ENCODE measurements at regions not wholly inside any gene's neighbourhood (a gene's known extent, or its start where the extent isn't known, plus 50 kb on each side); places are given as distances from the start of the nearest gene placed in this dataset.

- TF ChIP-seq, protein P1, sequence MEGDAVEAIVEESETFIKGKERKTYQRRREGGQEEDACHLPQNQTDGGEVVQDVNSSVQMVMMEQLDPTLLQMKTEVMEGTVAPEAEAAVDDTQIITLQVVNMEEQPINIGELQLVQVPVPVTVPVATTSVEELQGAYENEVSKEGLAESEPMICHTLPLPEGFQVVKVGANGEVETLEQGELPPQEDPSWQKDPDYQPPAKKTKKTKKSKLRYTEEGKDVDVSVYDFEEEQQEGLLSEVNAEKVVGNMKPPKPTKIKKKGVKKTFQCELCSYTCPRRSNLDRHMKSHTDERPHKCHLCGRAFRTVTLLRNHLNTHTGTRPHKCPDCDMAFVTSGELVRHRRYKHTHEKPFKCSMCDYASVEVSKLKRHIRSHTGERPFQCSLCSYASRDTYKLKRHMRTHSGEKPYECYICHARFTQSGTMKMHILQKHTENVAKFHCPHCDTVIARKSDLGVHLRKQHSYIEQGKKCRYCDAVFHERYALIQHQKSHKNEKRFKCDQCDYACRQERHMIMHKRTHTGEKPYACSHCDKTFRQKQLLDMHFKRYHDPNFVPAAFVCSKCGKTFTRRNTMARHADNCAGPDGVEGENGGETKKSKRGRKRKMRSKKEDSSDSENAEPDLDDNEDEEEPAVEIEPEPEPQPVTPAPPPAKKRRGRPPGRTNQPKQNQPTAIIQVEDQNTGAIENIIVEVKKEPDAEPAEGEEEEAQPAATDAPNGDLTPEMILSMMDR (IDR thresholded peaks at IDR 0.05; ENCODE audit: low read length), result peak; percentile 43; the same call in 1 of the 2 replicates
- no peak for TF ChIP-seq EZH2 (IDR thresholded peaks at IDR 0.05; ENCODE audit: borderline replicate concordance, low read length)
- Histone ChIP-seq H3K9me2 (ENCODE audit: low read depth, low read length) (no peaks in the 10 kb centered on the region), H4K20me1 (ENCODE audit: insufficient read depth, low read length) (no peaks in the 10 kb centered on the region)
Observed at GRCh38 chr10:18793951-18794350, 134.7 kb downstream of the ARL5B start.

DNA sequence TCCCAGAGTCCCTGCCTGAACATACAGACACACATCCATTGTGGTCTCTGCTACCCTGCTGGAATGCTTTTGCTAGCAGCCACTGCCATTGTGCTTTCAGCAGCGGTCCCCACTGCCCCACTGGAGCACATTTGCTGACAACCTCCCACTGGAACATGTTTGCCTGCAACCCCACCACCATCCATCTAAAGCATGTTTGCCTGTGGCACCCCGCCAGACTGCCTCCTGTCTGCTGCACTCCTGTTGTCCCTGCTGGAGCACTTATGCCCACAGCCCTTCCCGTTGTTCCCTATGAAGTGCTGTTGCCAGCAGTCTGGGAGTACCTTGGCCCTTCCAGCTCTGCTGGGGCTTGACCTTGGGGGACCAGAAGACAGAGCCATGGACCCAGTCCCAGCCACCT lies 136.3 kb downstream of the ARL5B start:
- Histone ChIP-seq H3K9ac (ENCODE audit: low read length) (no peak overlapping the region), H3K9me2 (ENCODE audit: low read depth, low read length) (no peaks in the 10 kb centered on the region), H3K4me3 (ENCODE audit: low read depth, low read length, poor library complexity, severe bottlenecking) (no peak overlapping the region), H3K36me3 (ENCODE audit: insufficient read depth, low read length) (no peaks in the 10 kb centered on the region), H3K4me1 (ENCODE audit: insufficient read depth, low read length, severe bottlenecking) (no peaks in the 10 kb centered on the region), H2AFZ (ENCODE audit: low read length) (no peak overlapping the region), H3K27ac (ENCODE audit: low read depth, low read length, poor library complexity, severe bottlenecking) (no peak overlapping the region), H3K27me3 (ENCODE audit: insufficient read depth, low read length) (no peaks in the 10 kb centered on the region), H4K20me1 (ENCODE audit: insufficient read depth, low read length) (no peaks in the 10 kb centered on the region), H3K4me2 (ENCODE audit: low read length) (no peak overlapping the region), H3F3A (ENCODE audit: insufficient read depth, low read length) (no peaks in the 10 kb centered on the region), H3K9me3 (ENCODE audit: low read length) (no peaks in the 10 kb centered on the region), H3K79me2 (ENCODE audit: insufficient read depth, low read length) (no peaks in the 10 kb centered on the region)
- TF ChIP-seq, protein P1 (IDR thresholded peaks at IDR 0.05; ENCODE audit: low read length), result no peak
- TF ChIP-seq EZH2 (IDR thresholded peaks at IDR 0.05; ENCODE audit: borderline replicate concordance, low read length), result no peak

More at GRCh38 chr10:18793951-18794350, 134.7 kb downstream of the ARL5B start:
- Histone ChIP-seq H3K27me3 (ENCODE audit: insufficient read depth, low read length) (no peaks in the 10 kb centered on the region), H3K9me3 (ENCODE audit: low read length) (no peaks in the 10 kb centered on the region), H3K79me2 (ENCODE audit: insufficient read depth, low read length) (no peaks in the 10 kb centered on the region), H3K36me3 (ENCODE audit: insufficient read depth, low read length) (no peaks in the 10 kb centered on the region), H3K27ac (ENCODE audit: low read depth, low read length, poor library complexity, severe bottlenecking) (no peak overlapping the region), H3K4me2 (ENCODE audit: low read length) (no peak overlapping the region), H3K4me1 (ENCODE audit: insufficient read depth, low read length, severe bottlenecking) (no peaks in the 10 kb centered on the region), H3K4me3 (ENCODE audit: low read depth, low read length, poor library complexity, severe bottlenecking) (no peak overlapping the region), H2AFZ (ENCODE audit: low read length) (no peak overlapping the region), H3F3A (ENCODE audit: insufficient read depth, low read length) (no peaks in the 10 kb centered on the region), H3K9ac (ENCODE audit: low read length) (no peak overlapping the region)

DNA sequence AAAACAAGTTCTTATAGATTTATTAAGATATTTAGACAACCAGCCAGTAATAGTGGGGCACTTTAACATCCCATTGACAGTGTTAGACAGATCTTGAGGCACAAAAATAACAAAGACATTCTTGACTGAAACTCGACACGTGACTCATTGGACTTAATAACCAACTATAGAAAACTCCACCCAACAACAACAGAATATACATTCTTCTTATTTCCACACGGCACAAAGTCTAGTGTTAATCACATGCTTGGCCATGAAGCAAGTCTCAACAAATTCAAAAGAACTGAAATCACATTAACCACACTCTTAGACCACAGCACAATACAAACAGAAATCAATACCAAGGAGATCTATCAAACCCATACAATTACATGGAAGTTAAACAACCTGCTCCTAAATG lies 138.1 kb downstream of the ARL5B start:
- H3K27ac ChIP-seq (ENCODE audit: low read depth, low read length, poor library complexity, severe bottlenecking), result no peak overlapping the region

DNA sequence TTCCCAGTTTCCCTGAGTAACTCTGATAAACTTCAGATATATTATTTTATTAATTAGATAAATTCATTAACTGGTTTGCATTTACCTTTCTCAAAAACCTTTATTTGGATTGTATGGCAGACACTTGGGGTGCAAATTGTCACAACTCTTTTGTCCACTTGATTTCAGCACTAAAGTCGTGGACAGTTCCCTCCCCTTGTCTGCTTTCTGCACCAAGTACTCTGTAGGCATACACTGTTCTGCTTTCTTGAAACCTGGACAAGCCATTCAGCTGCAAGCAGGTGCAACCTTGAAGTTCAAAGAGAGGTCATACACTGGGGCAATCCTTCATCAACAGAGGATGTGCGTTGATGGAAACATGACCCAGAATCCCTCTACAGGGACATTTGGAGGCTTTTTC lies 162.9 kb downstream of the ARL5B start:
- Histone ChIP-seq H3K9me3 (ENCODE audit: low read length) (no peaks in the 10 kb centered on the region), H3F3A (ENCODE audit: insufficient read depth, low read length) (no peaks in the 10 kb centered on the region), H3K36me3 (ENCODE audit: insufficient read depth, low read length) (no peaks in the 10 kb centered on the region), H4K20me1 (ENCODE audit: insufficient read depth, low read length) (no peaks in the 10 kb centered on the region), H3K4me3 (ENCODE audit: low read depth, low read length, poor library complexity, severe bottlenecking) (no peak overlapping the region), H3K27me3 (ENCODE audit: insufficient read depth, low read length) (no peaks in the 10 kb centered on the region), H3K9ac (ENCODE audit: low read length) (no peak overlapping the region), H2AFZ (ENCODE audit: low read length) (no peak overlapping the region), H3K4me2 (ENCODE audit: low read length) (no peak overlapping the region), H3K27ac (ENCODE audit: low read depth, low read length, poor library complexity, severe bottlenecking) (no peak overlapping the region), H3K4me1 (ENCODE audit: insufficient read depth, low read length, severe bottlenecking) (no peaks in the 10 kb centered on the region), H3K79me2 (ENCODE audit: insufficient read depth, low read length) (no peaks in the 10 kb centered on the region), H3K9me2 (ENCODE audit: low read depth, low read length) (no peaks in the 10 kb centered on the region)
- TF ChIP-seq, protein P1 (IDR thresholded peaks at IDR 0.05; ENCODE audit: low read length), result no peak
- TF ChIP-seq EZH2 (IDR thresholded peaks at IDR 0.05; ENCODE audit: borderline replicate concordance, low read length), result no peak

More for the DNA sequence above, 138.1 kb downstream of the ARL5B start:
- Histone ChIP-seq H3K4me2 (ENCODE audit: low read length) (no peak overlapping the region), H3K36me3 (ENCODE audit: insufficient read depth, low read length) (no peaks in the 10 kb centered on the region), H2AFZ (ENCODE audit: low read length) (no peak overlapping the region), H3K9ac (ENCODE audit: low read length) (no peak overlapping the region), H3K79me2 (ENCODE audit: insufficient read depth, low read length) (no peaks in the 10 kb centered on the region), H3F3A (ENCODE audit: insufficient read depth, low read length) (no peaks in the 10 kb centered on the region), H3K27me3 (ENCODE audit: insufficient read depth, low read length) (no peaks in the 10 kb centered on the region), H3K4me1 (ENCODE audit: insufficient read depth, low read length, severe bottlenecking) (no peaks in the 10 kb centered on the region), H3K9me2 (ENCODE audit: low read depth, low read length) (no peaks in the 10 kb centered on the region), H3K9me3 (ENCODE audit: low read length) (no peaks in the 10 kb centered on the region), H4K20me1 (ENCODE audit: insufficient read depth, low read length) (no peaks in the 10 kb centered on the region), H3K4me3 (ENCODE audit: low read depth, low read length, poor library complexity, severe bottlenecking) (no peak overlapping the region)
- TF ChIP-seq EZH2 (IDR thresholded peaks at IDR 0.05; ENCODE audit: borderline replicate concordance, low read length), result no peak
